GM12891 (cell line): ENCODE measurements at regions not wholly inside any gene's neighbourhood (a gene's known extent, or its start where the extent isn't known, plus 50 kb on each side); places are given as distances from the start of the nearest gene placed in this dataset.

Experiments used
- PAX5 ChIP-seq: IDR thresholded peaks from 2 replicates; pipeline ENCODE4 v1.6.1; 2011; ENCODE audit warnings: low read length, moderate library complexity, mild to moderate bottlenecking; ENCODE audit not compliant: insufficient read depth, severe bottlenecking
- POLR2A ChIP-seq: IDR thresholded peaks from 2 replicates; pipeline ENCODE4 v1.6.1; 2011; ENCODE audit warnings: low read depth, low read length, control low read depth
- POLR2AphosphoS5 ChIP-seq: IDR thresholded peaks from 2 replicates; pipeline ENCODE4 v1.6.1; 2011; ENCODE audit warnings: low read depth, low read length, control low read depth
- POU2F2 ChIP-seq: IDR thresholded peaks from 2 replicates; pipeline ENCODE4 v1.6.1; 2011; ENCODE audit warnings: low read depth, mild to moderate bottlenecking, control low read depth, low read length, moderate library complexity
- SPI1 ChIP-seq: IDR thresholded peaks from 2 replicates; pipeline ENCODE4 v1.6.1; 2011; ENCODE audit warnings: low read depth, low read length, control low read depth
- TAF1 ChIP-seq: IDR thresholded peaks from 2 replicates; pipeline ENCODE4 v1.6.1; 2011; ENCODE audit warnings: low read depth, low read length, control low read depth

- TF ChIP-seq POLR2AphosphoS5 (no peak), POLR2A (no peak), TAF1 (no peak), PAX5 (no peak), POU2F2 (no peak), SPI1 (no peak)
Measured at GRCh38 chr5:99308131-99308530, 379.3 kb upstream of the CHD1 start.
